OCI-LY3 (cell line): ENCODE measurements at regions not wholly inside any gene's neighbourhood (a gene's known extent, or its start where the extent isn't known, plus 50 kb on each side); places are given as distances from the start of the nearest gene placed in this dataset.

Source experiments
- H2AFZ ChIP-seq: fragments of 200-600, 300-600 bp; shearing (Covaris generic); 2 replicates; pipeline ENCODE4 v1.6.0; 2014; ENCODE audit warnings: antibody characterized with exemption, low read depth, low read length
- H3K27ac ChIP-seq: fragments of 200-600, 300-600 bp; sonication (generic); 2 replicates; pipeline ENCODE4 v1.5.1; 2014; ENCODE audit warnings: mild to moderate bottlenecking, low read length, moderate library complexity, mixed read lengths
- H3K27me3 ChIP-seq: fragments of 200-600, 300-600 bp; sonication (generic); 2 replicates; pipeline ENCODE4 v1.6.1; 2014; ENCODE audit warnings: low read depth, low read length, mixed read lengths
- H3K36me3 ChIP-seq: fragments of 200-600, 300-600 bp; sonication (generic); replicated peaks from 2 replicates; pipeline ENCODE3; 2014; ENCODE audit warnings: low read depth, low read length, mixed read lengths
- H3K4me1 ChIP-seq: fragments of 300-600, 200-600 bp; sonication (generic); 2 replicates; pipeline ENCODE4 v1.6.1; 2014; ENCODE audit warnings: low read length, mixed read lengths
- H3K4me2 ChIP-seq: fragments of 200-600, 300-600 bp; sonication (generic); 2 replicates; pipeline ENCODE4 v1.6.1; 2014; ENCODE audit warnings: low read length, mixed read lengths
- H3K4me3 ChIP-seq: fragments of 300-600, 200-600 bp; sonication (generic); 2 replicates; pipeline ENCODE4 v1.5.1; 2014; ENCODE audit warnings: antibody characterized with exemption, mild to moderate bottlenecking, low read length, moderate library complexity
- H3K79me2 ChIP-seq: fragments of 300-600, 200-600 bp; shearing (Covaris generic); 2 replicates; pipeline ENCODE4 v1.6.1; 2014; ENCODE audit warnings: mild to moderate bottlenecking, low read length, mixed read lengths
- H3K9ac ChIP-seq: fragments of 300-600, 200-600 bp; shearing (Covaris generic); 2 replicates; pipeline ENCODE4 v1.6.0; 2014; ENCODE audit warnings: mild to moderate bottlenecking, low read length, moderate library complexity
- H3K9me3 ChIP-seq: fragments of 200-600, 300-600 bp; shearing (Covaris generic); 2 replicates; pipeline ENCODE4 v1.6.1; 2014; ENCODE audit warnings: low read length, mixed read lengths; ENCODE audit not compliant: insufficient read depth
- H4K20me1 ChIP-seq: fragments of 200-600, 300-600 bp; sonication (generic); 2 replicates; pipeline ENCODE4 v1.6.1; 2016; ENCODE audit warnings: low read length, mixed read lengths; ENCODE audit not compliant: insufficient read depth
- EZH2phosphoT487 ChIP-seq: fragments of 200-600 bp; shearing (Covaris generic); IDR thresholded peaks from 2 replicates; pipeline ENCODE4 v1.6.1; 2018; ENCODE audit warnings: antibody characterized with exemption, mixed run types, low read depth
- TF ChIP-seq, protein P1 (sequence below): fragments of 200-600, 300-600 bp; sonication (generic); IDR thresholded peaks from 2 replicates; pipeline ENCODE4 v1.5.1; 2014; ENCODE audit warnings: antibody characterized with exemption, low read length, low read depth

- Histone ChIP-seq H3K79me2 (no peaks in the 10 kb centered on the region), H3K27ac (no peak overlapping the region), H3K27me3 (peaks cover 10% of the 10 kb centered on the region; the same call in 1 of the 2 replicates), H3K4me1 (no peaks in the 10 kb centered on the region), H2AFZ (no peak overlapping the region), H3K4me3 (no peak overlapping the region), H3K9me3 (no peaks in the 10 kb centered on the region), H4K20me1 (no peaks in the 10 kb centered on the region), H3K36me3 (no peaks in the 10 kb centered on the region), H3K9ac (no peak overlapping the region), H3K4me2 (no peak overlapping the region)
- TF ChIP-seq EZH2phosphoT487 = no peak
- TF ChIP-seq, protein P1, sequence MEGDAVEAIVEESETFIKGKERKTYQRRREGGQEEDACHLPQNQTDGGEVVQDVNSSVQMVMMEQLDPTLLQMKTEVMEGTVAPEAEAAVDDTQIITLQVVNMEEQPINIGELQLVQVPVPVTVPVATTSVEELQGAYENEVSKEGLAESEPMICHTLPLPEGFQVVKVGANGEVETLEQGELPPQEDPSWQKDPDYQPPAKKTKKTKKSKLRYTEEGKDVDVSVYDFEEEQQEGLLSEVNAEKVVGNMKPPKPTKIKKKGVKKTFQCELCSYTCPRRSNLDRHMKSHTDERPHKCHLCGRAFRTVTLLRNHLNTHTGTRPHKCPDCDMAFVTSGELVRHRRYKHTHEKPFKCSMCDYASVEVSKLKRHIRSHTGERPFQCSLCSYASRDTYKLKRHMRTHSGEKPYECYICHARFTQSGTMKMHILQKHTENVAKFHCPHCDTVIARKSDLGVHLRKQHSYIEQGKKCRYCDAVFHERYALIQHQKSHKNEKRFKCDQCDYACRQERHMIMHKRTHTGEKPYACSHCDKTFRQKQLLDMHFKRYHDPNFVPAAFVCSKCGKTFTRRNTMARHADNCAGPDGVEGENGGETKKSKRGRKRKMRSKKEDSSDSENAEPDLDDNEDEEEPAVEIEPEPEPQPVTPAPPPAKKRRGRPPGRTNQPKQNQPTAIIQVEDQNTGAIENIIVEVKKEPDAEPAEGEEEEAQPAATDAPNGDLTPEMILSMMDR = no peak
Measured at GRCh38 chr1:177864538-177865305, 105.1 kb downstream of the SEC16B start.

GRCh38 chr1:177863796-177864195 lies 106.1 kb downstream of the SEC16B start:
- Histone ChIP-seq H2AFZ (no peak overlapping the region), H4K20me1 (no peaks in the 10 kb centered on the region), H3K4me3 (no peak overlapping the region), H3K9me3 (no peaks in the 10 kb centered on the region), H3K4me2 (no peak overlapping the region), H3K27ac (no peak overlapping the region), H3K9ac (no peak overlapping the region), H3K36me3 (no peaks in the 10 kb centered on the region), H3K4me1 (no peaks in the 10 kb centered on the region), H3K27me3 (peaks cover 10% of the 10 kb centered on the region; the same call in 1 of the 2 replicates), H3K79me2 (no peaks in the 10 kb centered on the region)
- TF ChIP-seq, protein P1 = no peak
- no peak for TF ChIP-seq EZH2phosphoT487

DNA sequence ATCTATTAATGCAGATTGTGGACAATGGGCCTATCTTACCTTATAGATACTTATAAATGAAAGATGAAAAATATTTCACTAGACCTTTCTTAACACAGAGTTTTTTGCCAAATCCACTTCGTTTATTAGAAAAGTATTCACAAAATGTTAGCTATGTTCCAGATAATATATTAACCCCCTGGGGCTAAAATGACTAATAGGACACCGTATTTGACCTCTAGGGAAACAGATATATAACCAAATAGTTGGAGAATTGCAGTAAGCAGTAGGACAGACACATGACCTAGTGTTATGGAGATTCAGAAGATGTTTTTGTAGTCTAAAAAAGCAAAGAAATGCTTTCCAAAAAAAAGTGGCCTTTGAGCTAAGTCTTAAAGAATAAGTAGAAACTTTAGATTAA lies 106.9 kb downstream of the SEC16B start:
- Histone ChIP-seq H3K4me3 (no peak overlapping the region), H3K36me3 (no peaks in the 10 kb centered on the region), H3K4me1 (no peaks in the 10 kb centered on the region), H3K9ac (no peak overlapping the region), H3K4me2 (no peak overlapping the region), H2AFZ (no peak overlapping the region), H3K27me3 (peaks cover 11% of the 10 kb centered on the region), H4K20me1 (no peaks in the 10 kb centered on the region), H3K79me2 (no peaks in the 10 kb centered on the region), H3K9me3 (no peaks in the 10 kb centered on the region), H3K27ac (no peak overlapping the region)
- no peak for TF ChIP-seq EZH2phosphoT487

- H2AFZ ChIP-seq = no peak overlapping the region
- H3K36me3 ChIP-seq = no peaks in the 10 kb centered on the region
- no peak overlapping the region for H3K9ac ChIP-seq
- peaks cover 7% of the 10 kb centered on the region; the same call in 1 of the 2 replicates for H3K4me1 ChIP-seq
- TF ChIP-seq EZH2phosphoT487 = no peak
- TF ChIP-seq, protein P1 = no peak
- H3K4me3 ChIP-seq = no peak overlapping the region
- H3K27ac ChIP-seq = no peak overlapping the region
- H3K9me3 ChIP-seq = no peaks in the 10 kb centered on the region
- no peaks in the 10 kb centered on the region for H4K20me1 ChIP-seq
- H3K79me2 ChIP-seq = no peaks in the 10 kb centered on the region
- H3K4me2 ChIP-seq = no peak overlapping the region
- H3K27me3 ChIP-seq = peaks cover 15% of the 10 kb centered on the region
Measured at GRCh38 chr1:177859572-177859971, 110.3 kb downstream of the SEC16B start.
